ENCODE measurements at regions not wholly inside any gene's neighbourhood (a gene's known extent, or its start where the extent isn't known, plus 50 kb on each side); places are given as distances from the start of the nearest gene placed in this dataset.

DNA sequence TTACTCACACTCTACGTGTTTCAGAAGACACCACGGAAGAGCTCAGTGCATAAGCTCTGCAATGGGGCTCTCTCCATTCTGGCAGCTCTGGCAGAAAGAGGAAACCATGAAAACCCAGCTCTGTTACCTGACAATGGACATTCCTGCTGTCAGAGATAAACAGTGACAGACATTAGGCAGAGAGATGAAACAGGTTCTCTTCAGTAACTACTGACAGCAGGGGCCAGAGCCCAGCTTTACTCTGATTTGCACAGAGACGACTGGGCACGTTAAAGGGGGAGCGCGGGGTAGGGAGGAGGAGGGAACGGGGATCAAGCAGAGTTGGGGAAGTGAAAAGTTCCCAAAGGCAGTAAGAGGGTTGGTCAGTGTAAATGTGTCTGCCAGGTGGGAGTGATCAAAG, 206.1 kb downstream of the RAMP3 start:
- in situ Hi-C loops (cut with MboI) (no loop called here), intact Hi-C loops (cut with micrococcal nuclease; ENCODE audit: unreplicated experiment) (no loop called here)
- Histone ChIP-seq H3K27me3 (replicated peaks in 1 of 2; ENCODE audit: control insufficient read depth in 2 of 2, insufficient read depth in 2 of 2, low read length in 1 of 2) (peaks cover 0 to 3% of the 10 kb centered on the region in 2 experiments; a peak in 2 of 4 replicates), H2AFZ (ENCODE audit: control insufficient read depth, low read depth, low read length) (no peak overlapping the region), H3K4me1 (ENCODE audit: control insufficient read depth, insufficient read depth, low read length) (no peaks in the 10 kb centered on the region), H3K27ac (ENCODE audit: control insufficient read depth, insufficient read depth) (no peak overlapping the region), H3K79me2 (ENCODE audit: control insufficient read depth, insufficient read depth, low read length) (no peaks in the 10 kb centered on the region), H3K4me3 (no peak overlapping the region), H3K9ac (ENCODE audit: control insufficient read depth, insufficient read depth, low read length) (no peak overlapping the region), H3K36me3 (ENCODE audit: control insufficient read depth in 2 of 2, insufficient read depth in 2 of 2, low read length in 1 of 2) (no peaks in the 10 kb centered on the region), H3K4me2 (ENCODE audit: control insufficient read depth, insufficient read depth) (no peak overlapping the region), H3K9me3 (replicated peaks; ENCODE audit: control insufficient read depth, insufficient read depth, low read length) (no peaks in the 10 kb centered on the region), H4K20me1 (ENCODE audit: control insufficient read depth, insufficient read depth) (no peaks in the 10 kb centered on the region)
- no peak for TF ChIP-seq ETV6 (conservative IDR thresholded peaks at IDR 0.05 in 1 of 2, IDR thresholded peaks at IDR 0.05 in 1 of 2; ENCODE audit: borderline replicate concordance in 1 of 2, low read depth in 1 of 2)
- no peak for TF ChIP-seq DPF2 (IDR thresholded peaks at IDR 0.05)
- TF ChIP-seq, protein P1, sequence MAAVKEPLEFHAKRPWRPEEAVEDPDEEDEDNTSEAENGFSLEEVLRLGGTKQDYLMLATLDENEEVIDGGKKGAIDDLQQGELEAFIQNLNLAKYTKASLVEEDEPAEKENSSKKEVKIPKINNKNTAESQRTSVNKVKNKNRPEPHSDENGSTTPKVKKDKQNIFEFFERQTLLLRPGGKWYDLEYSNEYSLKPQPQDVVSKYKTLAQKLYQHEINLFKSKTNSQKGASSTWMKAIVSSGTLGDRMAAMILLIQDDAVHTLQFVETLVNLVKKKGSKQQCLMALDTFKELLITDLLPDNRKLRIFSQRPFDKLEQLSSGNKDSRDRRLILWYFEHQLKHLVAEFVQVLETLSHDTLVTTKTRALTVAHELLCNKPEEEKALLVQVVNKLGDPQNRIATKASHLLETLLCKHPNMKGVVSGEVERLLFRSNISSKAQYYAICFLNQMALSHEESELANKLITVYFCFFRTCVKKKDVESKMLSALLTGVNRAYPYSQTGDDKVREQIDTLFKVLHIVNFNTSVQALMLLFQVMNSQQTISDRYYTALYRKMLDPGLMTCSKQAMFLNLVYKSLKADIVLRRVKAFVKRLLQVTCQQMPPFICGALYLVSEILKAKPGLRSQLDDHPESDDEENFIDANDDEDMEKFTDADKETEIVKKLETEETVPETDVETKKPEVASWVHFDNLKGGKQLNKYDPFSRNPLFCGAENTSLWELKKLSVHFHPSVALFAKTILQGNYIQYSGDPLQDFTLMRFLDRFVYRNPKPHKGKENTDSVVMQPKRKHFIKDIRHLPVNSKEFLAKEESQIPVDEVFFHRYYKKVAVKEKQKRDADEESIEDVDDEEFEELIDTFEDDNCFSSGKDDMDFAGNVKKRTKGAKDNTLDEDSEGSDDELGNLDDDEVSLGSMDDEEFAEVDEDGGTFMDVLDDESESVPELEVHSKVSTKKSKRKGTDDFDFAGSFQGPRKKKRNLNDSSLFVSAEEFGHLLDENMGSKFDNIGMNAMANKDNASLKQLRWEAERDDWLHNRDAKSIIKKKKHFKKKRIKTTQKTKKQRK (IDR thresholded peaks at IDR 0.05; ENCODE audit: low read depth, low read length) = no peak
- TF ChIP-seq, protein P2, sequence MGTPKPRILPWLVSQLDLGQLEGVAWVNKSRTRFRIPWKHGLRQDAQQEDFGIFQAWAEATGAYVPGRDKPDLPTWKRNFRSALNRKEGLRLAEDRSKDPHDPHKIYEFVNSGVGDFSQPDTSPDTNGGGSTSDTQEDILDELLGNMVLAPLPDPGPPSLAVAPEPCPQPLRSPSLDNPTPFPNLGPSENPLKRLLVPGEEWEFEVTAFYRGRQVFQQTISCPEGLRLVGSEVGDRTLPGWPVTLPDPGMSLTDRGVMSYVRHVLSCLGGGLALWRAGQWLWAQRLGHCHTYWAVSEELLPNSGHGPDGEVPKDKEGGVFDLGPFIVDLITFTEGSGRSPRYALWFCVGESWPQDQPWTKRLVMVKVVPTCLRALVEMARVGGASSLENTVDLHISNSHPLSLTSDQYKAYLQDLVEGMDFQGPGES (IDR thresholded peaks at IDR 0.05) = no peak
- TF ChIP-seq TCF3 (IDR thresholded peaks at IDR 0.05; ENCODE audit: borderline replicate concordance, insufficient read depth, low read depth, low read length) = no peak
- no peak for TF ChIP-seq RAD51 (IDR thresholded peaks at IDR 0.05)
- no peak for TF ChIP-seq EZH2 (IDR thresholded peaks at IDR 0.05; ENCODE audit: borderline replicate concordance, control insufficient read depth, low read depth, low read length)
- no peak for TF ChIP-seq MYC (IDR thresholded peaks at IDR 0.05; ENCODE audit: insufficient read depth, insufficient read length, insufficient replicate concordance, low read length, severe bottlenecking)
- no peak for TF ChIP-seq SIX5 (IDR thresholded peaks at IDR 0.05; ENCODE audit: low read depth, low read length, severe bottlenecking)
- no peak for TF ChIP-seq STAT3 (IDR thresholded peaks at IDR 0.05; ENCODE audit: low read depth, low read length)
- TF ChIP-seq ATF7 (IDR thresholded peaks at IDR 0.05; ENCODE audit: low read depth) = no peak
- ATAC-seq (no peak), DNase-seq (ENCODE audit: low read depth, low spot score) (no peak), FAIRE-seq (no peak)
- ChIA-PET POLR2A (no interaction called here), CTCF (no interaction called here), RAD21 (ENCODE audit: unreplicated experiment) (no interaction called here), SMC1A (ENCODE audit: uncharacterized antibody, unreplicated experiment) (no interaction called here)
- WGBS (ENCODE audit: insufficient coverage, insufficient replicate concordance, low lambda C conversion rate, missing lambda C conversion rate) = 37% methylated on average over 7 of the region's 7 CpGs
- no TSS peak for BruUV-seq (replicated peaks)

Data from GM12878 (cell line).